Spleen (tissue), 7 donors: ENCODE measurements at regions not wholly inside any gene's neighbourhood (a gene's known extent, or its start where the extent isn't known, plus 50 kb on each side); places are given as distances from the start of the nearest gene placed in this dataset.

Experiments used
- CTCF ChIP-seq, 11 experiments: fragments of 200-600 bp in 7 of 11; fragments of 450-650 bp in 4 of 11; sonication (generic) in 4 of 11; IDR thresholded peaks in 8 of 11; conservative IDR thresholded peaks in 3 of 11; 1 replicate in 7 of 11; 2 replicates in 4 of 11; pipeline versions ENCODE4 v1.4.0 to v1.8.0; 2016 to 2021; ENCODE audit warnings: antibody characterized with exemption in 11 of 11, inconsistent platforms in 4 of 11, mild to moderate bottlenecking in 1 of 11
- POLR2A ChIP-seq, 3 donors: fragments of 450-650 bp; IDR thresholded peaks; one replicate each; pipeline ENCODE4 v1.5.1; 2017; ENCODE audit warnings: antibody characterized with exemption in 3 of 3, mild to moderate bottlenecking in 1 of 3
- donor health status: DM: no; HTN: no; CAD: no; lungs with moderate emphysema.
- donor health status: DM: no; HTN: no; CAD: no.
- donor health status: DM: no; HTN: no; CAD: no.

DNA sequence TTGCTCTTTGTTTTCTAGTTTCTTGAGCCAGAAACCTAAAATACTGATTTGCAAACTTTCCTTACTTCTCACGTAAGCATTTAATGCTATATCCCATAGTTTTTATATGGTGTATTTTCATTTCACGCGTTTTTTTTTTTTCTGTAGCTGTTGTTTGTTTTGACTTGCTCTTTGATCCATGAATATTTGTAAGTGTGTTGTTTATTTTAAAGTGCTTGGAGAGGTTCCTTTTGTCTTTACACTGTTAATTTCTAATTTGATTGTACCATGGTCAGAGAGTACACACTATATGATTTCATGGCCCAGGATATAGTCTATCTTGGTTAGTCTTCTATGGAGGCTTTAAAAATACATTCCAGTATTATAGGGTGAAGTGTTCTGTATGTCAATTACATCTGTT is 84.8 kb upstream of the RNF217 start:
- no peak for TF ChIP-seq CTCF (IDR thresholded peaks at IDR 0.05 in 8 of 11, conservative IDR thresholded peaks at IDR 0.05 in 3 of 11)
- TF ChIP-seq POLR2A (IDR thresholded peaks at IDR 0.05) = no peak
